Sigmoid colon (tissue), 6 donors: ENCODE measurements at regions not wholly inside any gene's neighbourhood (a gene's known extent, or its start where the extent isn't known, plus 50 kb on each side); places are given as distances from the start of the nearest gene placed in this dataset.

ENCODE experiments used
- DNase-seq: peaks from one replicate; pipeline ENCODE4 v3.0.0-alpha.2; 2019
- H3K27ac ChIP-seq, 4 donors: fragments of 200-600 bp; sonication (generic); one replicate each; pipeline ENCODE4 v1.5.1; 2016 to 2019; ENCODE audit warnings: mild to moderate bottlenecking in 1 of 4
- H3K27me3 ChIP-seq, 3 donors: fragments of 200-600 bp; sonication (generic); one replicate each; pipeline ENCODE4 v1.5.1; 2019; ENCODE audit warnings: mild to moderate bottlenecking in 1 of 3
- H3K36me3 ChIP-seq, 4 donors: fragments of 200-600 bp; sonication (generic); one replicate each; pipeline ENCODE4 v1.5.1; 2016 to 2019
- H3K4me1 ChIP-seq, 4 donors: fragments of 200-600 bp; sonication (generic); one replicate each; pipeline ENCODE4 v1.5.1; 2017 to 2019
- H3K4me3 ChIP-seq, 4 donors: fragments of 200-600 bp; sonication (generic); one replicate each; pipeline ENCODE4 v1.5.1; 2017 to 2019; ENCODE audit warnings: mild to moderate bottlenecking in 2 of 4, moderate library complexity in 1 of 4
- H3K9me3 ChIP-seq, 4 donors: fragments of 200-600 bp in 3 of 4; sonication (generic) in 3 of 4; one replicate each; pipeline versions ENCODE4 v1.5.1 to v1.6.1; 2013 to 2019
- CTCF ChIP-seq, 4 experiments: fragments of 450-650 bp in 3 of 4; fragments of 200-600 bp in 1 of 4; IDR thresholded peaks; one replicate each; pipeline ENCODE4 v1.5.1; 2016 to 2019; ENCODE audit warnings: antibody characterized with exemption in 4 of 4, mild to moderate bottlenecking in 3 of 4, moderate library complexity in 2 of 4
- EP300 ChIP-seq, 4 donors: sonication (generic); formaldehyde crosslinking; IDR thresholded peaks; one replicate each; pipeline ENCODE4 v1.6.1; 2017; ENCODE audit warnings: antibody characterized with exemption in 4 of 4
- POLR2A ChIP-seq, 2 donors: fragments of 450-650 bp; IDR thresholded peaks; one replicate each; pipeline ENCODE4 v1.6.1; 2016; ENCODE audit warnings: antibody characterized with exemption in 2 of 2, mild to moderate bottlenecking in 2 of 2, moderate library complexity in 2 of 2
- POLR2AphosphoS5 ChIP-seq, 4 donors: sonication (generic); formaldehyde crosslinking; IDR thresholded peaks; one replicate each; pipeline ENCODE4 v1.6.1; 2017; ENCODE audit warnings: antibody characterized with exemption in 4 of 4
- WGBS, 2 donors: extraction: QIAGEN DNeasy Blood & Tissue Kit; methylation state at CpG; one replicate each; pipeline ENCODE4 v1.1.7; 2013; 5-methylcytosine and 5-hydroxymethylcytosine counted together
- intact Hi-C: fragments of 100-400 bp; cut with DNase I; formaldehyde crosslinking; loops from one replicate; pipeline ENCODE4 v1.15.1; 2023
- donor health status: healthy with polysubstance abuse.
- donor health status: healthy.

GRCh38 chr6:7664003-7664402, 61.9 kb upstream of the BMP6 start:
- 92 to 96% methylated on average over 1 of the region's 1 CpG for WGBS, 2 donors
- H3K4me3 ChIP-seq: no peak overlapping the region

DNA sequence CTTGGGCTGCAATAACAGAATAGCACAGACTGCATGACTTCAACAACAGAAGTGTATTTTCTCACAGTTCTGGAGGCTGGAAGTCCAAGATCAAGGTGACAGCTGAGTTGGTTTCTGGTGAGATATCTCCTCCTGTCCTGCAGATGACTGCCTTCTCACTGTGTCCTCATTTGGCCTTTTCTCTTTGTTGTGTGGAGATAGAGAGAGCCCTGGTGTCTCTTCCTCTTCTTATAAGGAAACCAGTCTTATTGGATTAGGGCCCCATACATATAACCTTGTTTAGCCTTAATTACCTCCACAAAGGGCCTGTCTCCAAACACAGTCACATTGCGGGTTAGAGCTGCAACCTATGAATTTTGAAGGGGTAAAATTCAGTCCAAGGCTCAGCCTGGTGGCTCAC, 57.0 kb upstream of the BMP6 start:
- Histone ChIP-seq H3K36me3 (no peaks in the 10 kb centered on the region), H3K4me3 (no peak overlapping the region), H3K27me3 (peaks cover 0 to 7% (median 0%) of the 10 kb centered on the region in 3 donors), H3K27ac (no peak overlapping the region), H3K4me1 (peaks cover 0 to 8% (median 3%) of the 10 kb centered on the region in 4 donors), H3K9me3 (no peaks in the 10 kb centered on the region)
- intact Hi-C loops: no loop called here
- DNase-seq: no peak
- TF ChIP-seq CTCF (IDR thresholded peaks at IDR 0.05) (no peak), POLR2AphosphoS5 (IDR thresholded peaks at IDR 0.05) (no peak), POLR2A (IDR thresholded peaks at IDR 0.05) (no peak), EP300 (IDR thresholded peaks at IDR 0.05) (no peak)
- WGBS, 2 donors: 92% methylated on average over 1 of the region's 1 CpG

More at GRCh38 chr6:7664003-7664402, 61.9 kb upstream of the BMP6 start:
- H3K36me3 ChIP-seq: no peaks in the 10 kb centered on the region
- no peaks in the 10 kb centered on the region for H3K27me3 ChIP-seq
- TF ChIP-seq POLR2AphosphoS5 (IDR thresholded peaks at IDR 0.05) (no peak), EP300 (IDR thresholded peaks at IDR 0.05) (no peak), CTCF (IDR thresholded peaks at IDR 0.05) (no peak), POLR2A (IDR thresholded peaks at IDR 0.05) (no peak)
- intact Hi-C loops: no loop called here
- no peaks in the 10 kb centered on the region for H3K4me1 ChIP-seq
- H3K9me3 ChIP-seq: no peaks in the 10 kb centered on the region
- no peak for DNase-seq
- H3K27ac ChIP-seq: no peak overlapping the region

GRCh38 chr6:7669742-7670141, 56.2 kb upstream of the BMP6 start:
- intact Hi-C loops: no loop called here
- TF ChIP-seq EP300 (IDR thresholded peaks at IDR 0.05) (no peak), CTCF (IDR thresholded peaks at IDR 0.05) (no peak), POLR2AphosphoS5 (IDR thresholded peaks at IDR 0.05) (no peak), POLR2A (IDR thresholded peaks at IDR 0.05) (no peak)
- Histone ChIP-seq H3K4me3 (no peak overlapping the region), H3K36me3 (no peaks in the 10 kb centered on the region), H3K4me1 (peaks cover 0 to 8% (median 3%) of the 10 kb centered on the region in 4 donors), H3K27ac (no peak overlapping the region), H3K27me3 (peaks cover 0 to 11% (median 0%) of the 10 kb centered on the region in 3 donors), H3K9me3 (no peaks in the 10 kb centered on the region)
- 89 to 92% methylated on average over 4 of the region's 4 CpGs for WGBS, 2 donors
- DNase-seq: no peak

- WGBS, 2 donors: 65 to 68% methylated on average over 7 of the region's 7 CpGs
- TF ChIP-seq CTCF (IDR thresholded peaks at IDR 0.05) (no peak), POLR2AphosphoS5 (IDR thresholded peaks at IDR 0.05) (no peak), EP300 (IDR thresholded peaks at IDR 0.05) (no peak), POLR2A (IDR thresholded peaks at IDR 0.05) (no peak)
- H3K4me1 ChIP-seq: peaks cover 0 to 8% (median 3%) of the 10 kb centered on the region in 4 donors
- DNase-seq: no peak
- H3K36me3 ChIP-seq: no peaks in the 10 kb centered on the region
- H3K27ac ChIP-seq: no peak overlapping the region
- intact Hi-C loops: no loop called here
- H3K9me3 ChIP-seq: no peaks in the 10 kb centered on the region
- H3K27me3 ChIP-seq: peaks cover 0 to 11% (median 0%) of the 10 kb centered on the region in 3 donors
- no peak overlapping the region for H3K4me3 ChIP-seq
Observed at GRCh38 chr6:7671076-7671475, 54.8 kb upstream of the BMP6 start.

DNA sequence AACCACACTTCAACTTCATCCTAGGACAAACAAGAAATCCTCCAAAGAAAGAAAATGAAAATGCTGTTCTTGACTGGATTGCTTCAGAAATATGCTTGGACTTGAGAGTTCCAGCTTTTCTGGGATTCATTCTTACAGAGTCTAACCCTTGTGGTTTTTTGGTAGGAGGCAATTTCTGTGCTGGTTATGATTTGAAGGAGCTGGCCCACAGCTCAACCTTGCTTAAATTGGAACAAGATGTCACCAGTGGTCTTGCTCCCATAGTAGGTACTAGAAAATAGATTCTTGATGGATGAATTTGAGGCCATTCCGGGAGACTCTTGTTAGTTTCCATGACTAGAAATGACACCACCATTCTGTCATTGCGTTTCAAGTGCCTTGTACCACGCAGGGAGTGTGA, 54.3 kb upstream of the BMP6 start:
- H3K4me1 ChIP-seq: peaks cover 0 to 8% (median 3%) of the 10 kb centered on the region in 4 donors
- DNase-seq: no peak
- intact Hi-C loops: no loop called here
- TF ChIP-seq CTCF (IDR thresholded peaks at IDR 0.05) (no peak), EP300 (IDR thresholded peaks at IDR 0.05) (no peak)
- H3K36me3 ChIP-seq: no peaks in the 10 kb centered on the region
- H3K27ac ChIP-seq: peak overlapping the region in 1 of 4 donors; percentile 2
- H3K27me3 ChIP-seq: peaks cover 0 to 11% (median 0%) of the 10 kb centered on the region in 3 donors
- no peak overlapping the region for H3K4me3 ChIP-seq
- 88 to 90% methylated on average over 3 of the region's 3 CpGs for WGBS, 2 donors
- H3K9me3 ChIP-seq: no peaks in the 10 kb centered on the region
